ENCODE measurements at regions not wholly inside any gene's neighbourhood (a gene's known extent, or its start where the extent isn't known, plus 50 kb on each side); places are given as distances from the start of the nearest gene placed in this dataset.

DNA sequence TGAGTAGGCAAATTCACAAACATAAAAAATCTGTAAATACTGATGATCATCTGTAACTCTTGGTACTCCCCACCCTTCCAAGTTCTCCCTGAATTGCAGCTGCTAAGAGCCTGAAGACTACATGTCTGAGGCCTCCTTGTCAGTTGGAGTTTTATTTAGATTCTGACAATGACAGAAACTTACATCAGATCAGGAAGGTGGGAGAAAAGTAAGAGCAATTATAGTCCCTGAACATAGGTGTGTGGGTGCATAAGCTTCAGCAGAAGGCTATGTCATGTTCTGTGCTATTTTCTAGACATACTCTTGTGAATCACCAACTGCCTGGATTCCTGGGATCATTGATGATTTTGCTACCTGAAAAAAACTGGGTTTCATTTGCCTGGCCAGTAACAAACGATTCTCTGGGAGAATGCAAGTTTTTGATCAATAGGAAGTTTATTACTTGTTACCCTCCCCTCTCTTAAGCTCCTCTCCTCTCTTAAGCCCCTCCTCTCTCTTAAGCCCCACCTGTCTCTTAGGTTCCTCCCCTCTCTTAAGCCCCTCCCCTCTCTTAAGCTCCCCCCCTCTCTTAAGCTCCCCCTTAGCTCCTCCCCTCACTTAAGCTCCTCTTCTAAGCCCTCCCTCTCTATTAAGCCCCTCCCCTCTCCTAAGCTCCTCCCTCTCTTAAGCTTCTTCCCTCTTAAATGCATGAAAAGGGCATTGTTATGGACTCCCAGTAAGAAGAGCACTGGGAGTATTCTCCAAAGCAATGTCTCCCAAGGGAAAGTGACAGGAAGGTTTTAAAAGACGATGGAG, 1183.4 kb upstream of the AUTS2 start:
- H2BK5ac ChIP-seq (ENCODE audit: low read depth, low read length, poor library complexity, severe bottlenecking): no peak overlapping the region
- no peaks in the 10 kb centered on the region for H4K20me1 ChIP-seq (ENCODE audit: insufficient read depth, low read length)
- no peaks in the 10 kb centered on the region for H3K27me3 ChIP-seq (ENCODE audit: control insufficient read depth, insufficient read depth, low read length)
- BruUV-seq (replicated peaks): no TSS peak
- DNase-seq (no peak), ATAC-seq (ENCODE audit: low read depth) (no peak)
- H3K36me3 ChIP-seq (ENCODE audit: control insufficient read depth, insufficient read depth, low read length): no peaks in the 10 kb centered on the region
- POLR2A ChIA-PET (ENCODE audit: unreplicated experiment): no interaction called here
- H3K9me1 ChIP-seq (ENCODE audit: insufficient read depth, low read length): no peaks in the 10 kb centered on the region
- no peak overlapping the region for H4K8ac ChIP-seq (ENCODE audit: low read depth in 2 of 2, low read length in 2 of 2)
- H2AFZ ChIP-seq (replicated peaks; ENCODE audit: low read length, poor library complexity): no peak overlapping the region
- H4K91ac ChIP-seq (ENCODE audit: insufficient read depth, low read depth, low read length): no peak overlapping the region
- no peak overlapping the region for H3K4me3 ChIP-seq (ENCODE audit: insufficient read depth, low read depth, low read length)
- no peak overlapping the region for H3K14ac ChIP-seq (replicated peaks; ENCODE audit: low read depth, low read length)
- no peak overlapping the region for H3K23ac ChIP-seq (ENCODE audit: low read depth, low read length)
- no peak overlapping the region for H3K56ac ChIP-seq (ENCODE audit: extremely low read depth, insufficient read depth, low read length)
- H3K79me1 ChIP-seq (ENCODE audit: low read depth in 1 of 2, low read length in 2 of 2): no peaks in the 10 kb centered on the region
- no peak overlapping the region for H2AK9ac ChIP-seq (replicated peaks; ENCODE audit: low read depth, low read length, poor library complexity)
- H2BK120ac ChIP-seq (ENCODE audit: low read depth, low read length): no peak overlapping the region
- peaks cover 13% of the 10 kb centered on the region; the same call in 1 of the 2 replicates for H3K9me3 ChIP-seq (ENCODE audit: control insufficient read depth, insufficient read depth, low read length)
- no peak overlapping the region for H2BK20ac ChIP-seq (ENCODE audit: low read depth, low read length)
- no CpG with 5 or more reads among the region's 2 CpGs for WGBS, 2 experiments (ENCODE audit: extremely low coverage in 2 of 2, insufficient read length in 1 of 2)
- H3K9ac ChIP-seq (ENCODE audit: low read depth, low read length): no peak overlapping the region
- CTCF ChIA-PET: no interaction called here
- no peak for TF ChIP-seq RFX5 (IDR thresholded peaks at IDR 0.05; ENCODE audit: low read depth, low read length)
- no peak for TF ChIP-seq CEBPB (IDR thresholded peaks at IDR 0.05; ENCODE audit: low read depth, low read length)
- TF ChIP-seq, protein P1, sequence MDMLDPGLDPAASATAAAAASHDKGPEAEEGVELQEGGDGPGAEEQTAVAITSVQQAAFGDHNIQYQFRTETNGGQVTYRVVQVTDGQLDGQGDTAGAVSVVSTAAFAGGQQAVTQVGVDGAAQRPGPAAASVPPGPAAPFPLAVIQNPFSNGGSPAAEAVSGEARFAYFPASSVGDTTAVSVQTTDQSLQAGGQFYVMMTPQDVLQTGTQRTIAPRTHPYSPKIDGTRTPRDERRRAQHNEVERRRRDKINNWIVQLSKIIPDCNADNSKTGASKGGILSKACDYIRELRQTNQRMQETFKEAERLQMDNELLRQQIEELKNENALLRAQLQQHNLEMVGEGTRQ (IDR thresholded peaks at IDR 0.05; ENCODE audit: low read depth, low read length): no peak
- H3K27ac ChIP-seq (ENCODE audit: insufficient read depth, low read length): no peak overlapping the region
- H2AK5ac ChIP-seq (ENCODE audit: low read depth, low read length): no peak overlapping the region
- H4K5ac ChIP-seq (ENCODE audit: low read depth, low read length): no peak overlapping the region
- no peak overlapping the region for H2BK15ac ChIP-seq (ENCODE audit: low read depth, low read length)
- H3K18ac ChIP-seq (ENCODE audit: low read depth, low read length): no peak overlapping the region
- no peak overlapping the region for H3K4ac ChIP-seq (ENCODE audit: low read depth, low read length)
- in situ Hi-C loops (cut with MboI; ENCODE audit: low sequenced_read_pairs): no loop called here
- no peak overlapping the region for H3K4me2 ChIP-seq (ENCODE audit: low read depth, low read length)
- intact Hi-C loops (cut with micrococcal nuclease): no loop called here
- dilution Hi-C loops (cut with HindIII; ENCODE audit: low sequenced_read_pairs, unreplicated experiment): no loop called here
- H3K4me1 ChIP-seq (ENCODE audit: control insufficient read depth, insufficient read depth, low read length): no peaks in the 10 kb centered on the region

Measured in IMR-90 (cell line).